ENCODE measurements at regions not wholly inside any gene's neighbourhood (a gene's known extent, or its start where the extent isn't known, plus 50 kb on each side); places are given as distances from the start of the nearest gene placed in this dataset.
"Not testable (repeated sequence)": the region's sequence is repeated elsewhere in the genome, so short reads cannot be mapped to it uniquely, and the experiment has no call there.

DNA sequence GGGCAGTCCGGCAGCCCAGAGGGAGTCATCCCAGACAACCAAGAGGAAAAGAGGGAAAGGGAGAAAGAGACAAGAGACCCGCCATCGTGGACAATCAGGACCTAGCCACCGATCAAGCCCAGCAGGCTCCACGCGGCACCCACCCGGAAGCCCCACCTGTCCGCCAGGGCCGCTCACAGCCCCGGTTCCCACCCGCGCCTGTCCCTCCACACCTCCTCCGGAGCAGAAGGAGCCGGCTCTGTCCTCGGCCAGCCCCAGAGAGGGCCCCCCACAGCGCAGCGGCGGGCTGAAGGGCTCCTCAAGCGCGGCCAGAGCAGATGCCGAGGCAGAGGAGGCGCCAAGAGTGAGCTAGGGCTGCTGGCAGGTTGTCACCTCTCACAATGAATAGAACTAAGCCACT is 784.7 kb upstream of the FBXO33 start:
- no peak overlapping the region for H2AFZ ChIP-seq (ENCODE audit: low read depth)
- no peaks in the 10 kb centered on the region for H3F3A ChIP-seq (replicated peaks; ENCODE audit: insufficient read depth)
- ChIA-PET CTCF (no interaction called here), POLR2A (no interaction called here)
- no peaks in the 10 kb centered on the region for H3K79me2 ChIP-seq (ENCODE audit: insufficient read depth)
- H3K9me2 ChIP-seq, result no peaks in the 10 kb centered on the region
- DNase-seq, result no peak
- no peak overlapping the region for H3K4me2 ChIP-seq
- H3K9ac ChIP-seq, result no peak overlapping the region
- H3K36me3 ChIP-seq (replicated peaks in 1 of 2; ENCODE audit: control insufficient read depth in 1 of 2, insufficient read depth in 2 of 2, low read length in 1 of 2), result no peaks in the 10 kb centered on the region
- no peak overlapping the region for H3K4me3 ChIP-seq (ENCODE audit: low read depth in 2 of 2, low read length in 1 of 2)
- no peak overlapping the region for H3K27ac ChIP-seq (ENCODE audit: low read depth in 2 of 2, low read length in 1 of 2)
- no peak for TF ChIP-seq JUND (IDR thresholded peaks at IDR 0.05)
- TF ChIP-seq, protein P1, sequence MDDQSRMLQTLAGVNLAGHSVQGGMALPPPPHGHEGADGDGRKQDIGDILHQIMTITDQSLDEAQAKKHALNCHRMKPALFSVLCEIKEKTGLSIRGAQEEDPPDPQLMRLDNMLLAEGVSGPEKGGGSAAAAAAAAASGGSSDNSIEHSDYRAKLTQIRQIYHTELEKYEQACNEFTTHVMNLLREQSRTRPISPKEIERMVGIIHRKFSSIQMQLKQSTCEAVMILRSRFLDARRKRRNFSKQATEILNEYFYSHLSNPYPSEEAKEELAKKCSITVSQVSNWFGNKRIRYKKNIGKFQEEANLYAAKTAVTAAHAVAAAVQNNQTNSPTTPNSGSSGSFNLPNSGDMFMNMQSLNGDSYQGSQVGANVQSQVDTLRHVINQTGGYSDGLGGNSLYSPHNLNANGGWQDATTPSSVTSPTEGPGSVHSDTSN (IDR thresholded peaks at IDR 0.05), result no peak
- no peak for TF ChIP-seq YY1 (IDR thresholded peaks at IDR 0.05; ENCODE audit: low read depth)
- WGBS (ENCODE audit: low lambda C conversion rate), result 7% methylated on average over 3 of the region's 22 CpGs
- H4K20me1 ChIP-seq (ENCODE audit: insufficient read depth), result no peaks in the 10 kb centered on the region
- no peaks in the 10 kb centered on the region for H3K4me1 ChIP-seq (ENCODE audit: control insufficient read depth in 1 of 2, insufficient read depth in 2 of 2, low read depth in 1 of 2, low read length in 1 of 2)
- H3K27me3 ChIP-seq (ENCODE audit: insufficient read depth), result no peaks in the 10 kb centered on the region
- H3K9me3 ChIP-seq, result no peaks in the 10 kb centered on the region

DNA sequence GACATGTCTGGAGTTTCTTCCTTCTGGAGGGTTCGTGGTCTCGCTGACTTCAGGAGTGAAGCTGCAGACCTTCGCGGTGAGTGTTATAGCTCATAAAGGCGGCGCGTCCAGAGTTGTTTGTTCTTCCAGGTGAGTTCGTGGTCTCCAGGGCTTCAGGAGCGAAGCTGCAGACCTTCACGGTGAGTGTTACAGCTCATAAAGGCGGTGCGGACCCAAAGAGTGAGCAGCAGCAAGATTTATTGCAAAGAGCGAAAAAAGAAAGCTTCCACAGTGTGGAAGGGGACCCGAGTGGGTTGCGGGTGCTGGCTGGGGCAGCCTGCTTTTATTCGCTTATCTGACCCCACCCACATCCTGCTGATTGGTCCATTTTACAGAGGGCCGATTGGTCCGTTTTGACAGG is 784.2 kb upstream of the FBXO33 start:
- H3K4me2 ChIP-seq; H2AFZ ChIP-seq (ENCODE audit: low read depth); CTCF ChIA-PET; H3K36me3 ChIP-seq (replicated peaks in 1 of 2; ENCODE audit: control insufficient read depth in 1 of 2, insufficient read depth in 2 of 2, low read length in 1 of 2); H3K4me1 ChIP-seq (ENCODE audit: control insufficient read depth in 1 of 2, insufficient read depth in 2 of 2, low read depth in 1 of 2, low read length in 1 of 2); H3K4me3 ChIP-seq (ENCODE audit: low read depth in 2 of 2, low read length in 1 of 2); H3K9me3 ChIP-seq; H3K79me2 ChIP-seq (ENCODE audit: insufficient read depth); H3K27ac ChIP-seq (ENCODE audit: low read depth in 2 of 2, low read length in 1 of 2); H3K27me3 ChIP-seq (ENCODE audit: insufficient read depth); DNase-seq; H4K20me1 ChIP-seq (ENCODE audit: insufficient read depth); POLR2A ChIA-PET; H3K9ac ChIP-seq; H3K9me2 ChIP-seq; H3F3A ChIP-seq (replicated peaks; ENCODE audit: insufficient read depth): not testable (repeated sequence)
- WGBS (ENCODE audit: low lambda C conversion rate), result 41% methylated on average over 13 of the region's 18 CpGs

DNA sequence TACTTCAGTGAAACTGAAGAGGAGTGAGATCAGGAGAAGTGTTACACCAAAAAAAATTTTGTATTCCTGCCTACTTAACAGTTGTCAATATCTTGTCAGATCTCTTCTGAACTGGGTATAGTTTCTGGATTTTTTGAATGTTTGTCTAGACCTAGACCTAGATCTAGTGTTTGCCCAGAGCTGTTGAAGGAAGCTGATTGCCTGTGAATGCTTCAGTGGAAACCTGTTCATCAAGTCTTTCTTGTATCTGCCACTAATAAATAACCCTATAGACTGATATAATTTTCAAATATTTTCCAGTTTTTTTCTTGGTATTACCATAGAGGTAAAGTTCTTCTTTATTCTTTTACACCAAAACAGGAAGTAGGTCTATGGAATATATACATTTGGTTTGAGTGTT is 781.5 kb upstream of the FBXO33 start:
- no peak overlapping the region for H3K9ac ChIP-seq
- no peaks in the 10 kb centered on the region for H3K27me3 ChIP-seq (ENCODE audit: insufficient read depth)
- ChIA-PET CTCF (no interaction called here), POLR2A (no interaction called here)
- H3K79me2 ChIP-seq (ENCODE audit: insufficient read depth), result no peaks in the 10 kb centered on the region
- no peak overlapping the region for H3K4me3 ChIP-seq (ENCODE audit: low read depth in 2 of 2, low read length in 1 of 2)
- no peak for DNase-seq
- no peaks in the 10 kb centered on the region for H3K9me2 ChIP-seq
- H3F3A ChIP-seq (replicated peaks; ENCODE audit: insufficient read depth), result no peaks in the 10 kb centered on the region
- no peak overlapping the region for H2AFZ ChIP-seq (ENCODE audit: low read depth)
- no peaks in the 10 kb centered on the region for H3K4me1 ChIP-seq (ENCODE audit: control insufficient read depth in 1 of 2, insufficient read depth in 2 of 2, low read depth in 1 of 2, low read length in 1 of 2)
- H3K27ac ChIP-seq (ENCODE audit: low read depth in 2 of 2, low read length in 1 of 2), result no peak overlapping the region
- no peak overlapping the region for H3K4me2 ChIP-seq
- no peaks in the 10 kb centered on the region for H3K9me3 ChIP-seq
- no peak for TF ChIP-seq NFIC (IDR thresholded peaks at IDR 0.05; ENCODE audit: borderline replicate concordance)
- TF ChIP-seq SIN3A (IDR thresholded peaks at IDR 0.05; ENCODE audit: borderline replicate concordance, low read depth, low read length), result no peak
- no peak for TF ChIP-seq FOXM1 (IDR thresholded peaks at IDR 0.05; ENCODE audit: low read depth)
- TF ChIP-seq YY1 (IDR thresholded peaks at IDR 0.05; ENCODE audit: low read depth), result no peak
- TF ChIP-seq, protein P2, sequence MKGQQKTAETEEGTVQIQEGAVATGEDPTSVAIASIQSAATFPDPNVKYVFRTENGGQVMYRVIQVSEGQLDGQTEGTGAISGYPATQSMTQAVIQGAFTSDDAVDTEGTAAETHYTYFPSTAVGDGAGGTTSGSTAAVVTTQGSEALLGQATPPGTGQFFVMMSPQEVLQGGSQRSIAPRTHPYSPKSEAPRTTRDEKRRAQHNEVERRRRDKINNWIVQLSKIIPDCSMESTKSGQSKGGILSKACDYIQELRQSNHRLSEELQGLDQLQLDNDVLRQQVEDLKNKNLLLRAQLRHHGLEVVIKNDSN (IDR thresholded peaks at IDR 0.05; ENCODE audit: borderline replicate concordance, low read depth), result no peak
- TF ChIP-seq, protein P3, sequence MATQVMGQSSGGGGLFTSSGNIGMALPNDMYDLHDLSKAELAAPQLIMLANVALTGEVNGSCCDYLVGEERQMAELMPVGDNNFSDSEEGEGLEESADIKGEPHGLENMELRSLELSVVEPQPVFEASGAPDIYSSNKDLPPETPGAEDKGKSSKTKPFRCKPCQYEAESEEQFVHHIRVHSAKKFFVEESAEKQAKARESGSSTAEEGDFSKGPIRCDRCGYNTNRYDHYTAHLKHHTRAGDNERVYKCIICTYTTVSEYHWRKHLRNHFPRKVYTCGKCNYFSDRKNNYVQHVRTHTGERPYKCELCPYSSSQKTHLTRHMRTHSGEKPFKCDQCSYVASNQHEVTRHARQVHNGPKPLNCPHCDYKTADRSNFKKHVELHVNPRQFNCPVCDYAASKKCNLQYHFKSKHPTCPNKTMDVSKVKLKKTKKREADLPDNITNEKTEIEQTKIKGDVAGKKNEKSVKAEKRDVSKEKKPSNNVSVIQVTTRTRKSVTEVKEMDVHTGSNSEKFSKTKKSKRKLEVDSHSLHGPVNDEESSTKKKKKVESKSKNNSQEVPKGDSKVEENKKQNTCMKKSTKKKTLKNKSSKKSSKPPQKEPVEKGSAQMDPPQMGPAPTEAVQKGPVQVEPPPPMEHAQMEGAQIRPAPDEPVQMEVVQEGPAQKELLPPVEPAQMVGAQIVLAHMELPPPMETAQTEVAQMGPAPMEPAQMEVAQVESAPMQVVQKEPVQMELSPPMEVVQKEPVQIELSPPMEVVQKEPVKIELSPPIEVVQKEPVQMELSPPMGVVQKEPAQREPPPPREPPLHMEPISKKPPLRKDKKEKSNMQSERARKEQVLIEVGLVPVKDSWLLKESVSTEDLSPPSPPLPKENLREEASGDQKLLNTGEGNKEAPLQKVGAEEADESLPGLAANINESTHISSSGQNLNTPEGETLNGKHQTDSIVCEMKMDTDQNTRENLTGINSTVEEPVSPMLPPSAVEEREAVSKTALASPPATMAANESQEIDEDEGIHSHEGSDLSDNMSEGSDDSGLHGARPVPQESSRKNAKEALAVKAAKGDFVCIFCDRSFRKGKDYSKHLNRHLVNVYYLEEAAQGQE (IDR thresholded peaks at IDR 0.05; ENCODE audit: low read depth, low read length), result no peak
- TF ChIP-seq EP300 (IDR thresholded peaks at IDR 0.05; ENCODE audit: borderline replicate concordance in 1 of 2, low read depth in 1 of 2, low read length in 1 of 2), result no peak
- no peak for TF ChIP-seq MEF2A (IDR thresholded peaks at IDR 0.05; ENCODE audit: borderline replicate concordance, low read depth)
- no peak for TF ChIP-seq TEAD4 (IDR thresholded peaks at IDR 0.05; ENCODE audit: borderline replicate concordance, insufficient read depth)
- no peak for TF ChIP-seq RXRA (IDR thresholded peaks at IDR 0.05; ENCODE audit: borderline replicate concordance, low read depth)
- TF ChIP-seq, protein P4, sequence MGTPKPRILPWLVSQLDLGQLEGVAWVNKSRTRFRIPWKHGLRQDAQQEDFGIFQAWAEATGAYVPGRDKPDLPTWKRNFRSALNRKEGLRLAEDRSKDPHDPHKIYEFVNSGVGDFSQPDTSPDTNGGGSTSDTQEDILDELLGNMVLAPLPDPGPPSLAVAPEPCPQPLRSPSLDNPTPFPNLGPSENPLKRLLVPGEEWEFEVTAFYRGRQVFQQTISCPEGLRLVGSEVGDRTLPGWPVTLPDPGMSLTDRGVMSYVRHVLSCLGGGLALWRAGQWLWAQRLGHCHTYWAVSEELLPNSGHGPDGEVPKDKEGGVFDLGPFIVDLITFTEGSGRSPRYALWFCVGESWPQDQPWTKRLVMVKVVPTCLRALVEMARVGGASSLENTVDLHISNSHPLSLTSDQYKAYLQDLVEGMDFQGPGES (IDR thresholded peaks at IDR 0.05; ENCODE audit: low read depth, low read length), result no peak
- no peak for TF ChIP-seq GATA2 (CRISPR knock-in tag; IDR thresholded peaks at IDR 0.05)
- H4K20me1 ChIP-seq (ENCODE audit: insufficient read depth), result no peaks in the 10 kb centered on the region
- H3K36me3 ChIP-seq (replicated peaks in 1 of 2; ENCODE audit: control insufficient read depth in 1 of 2, insufficient read depth in 2 of 2, low read length in 1 of 2), result no peaks in the 10 kb centered on the region
